Uterus (tissue), 2 donors: ENCODE measurements at regions not wholly inside any gene's neighbourhood (a gene's known extent, or its start where the extent isn't known, plus 50 kb on each side); places are given as distances from the start of the nearest gene placed in this dataset.
"Not testable (repeated sequence)": the region's sequence is repeated elsewhere in the genome, so short reads cannot be mapped to it uniquely, and the experiment has no call there.

Experiments used
- CTCF ChIP-seq, 4 experiments: fragments of 200-600 bp in 2 of 4; fragments of 450-650 bp in 2 of 4; sonication (generic) in 2 of 4; IDR thresholded peaks; one replicate each; pipeline ENCODE4 v1.5.1; 2016 to 2019; ENCODE audit warnings: antibody characterized with exemption in 4 of 4, mild to moderate bottlenecking in 2 of 4, moderate library complexity in 1 of 4
- POLR2A ChIP-seq, 2 donors: fragments of 450-650 bp; IDR thresholded peaks; one replicate each; pipeline ENCODE4 v1.6.1; 2016; ENCODE audit warnings: antibody characterized with exemption in 2 of 2, mild to moderate bottlenecking in 1 of 2, moderate library complexity in 1 of 2

- TF ChIP-seq POLR2A, CTCF (IDR thresholded peaks at IDR 0.05): not testable (repeated sequence)
Measured at GRCh38 chr3:195999176-195999575, 82.7 kb downstream of the TFRC start.
